ENCODE measurements at regions not wholly inside any gene's neighbourhood (a gene's known extent, or its start where the extent isn't known, plus 50 kb on each side); places are given as distances from the start of the nearest gene placed in this dataset.

DNA sequence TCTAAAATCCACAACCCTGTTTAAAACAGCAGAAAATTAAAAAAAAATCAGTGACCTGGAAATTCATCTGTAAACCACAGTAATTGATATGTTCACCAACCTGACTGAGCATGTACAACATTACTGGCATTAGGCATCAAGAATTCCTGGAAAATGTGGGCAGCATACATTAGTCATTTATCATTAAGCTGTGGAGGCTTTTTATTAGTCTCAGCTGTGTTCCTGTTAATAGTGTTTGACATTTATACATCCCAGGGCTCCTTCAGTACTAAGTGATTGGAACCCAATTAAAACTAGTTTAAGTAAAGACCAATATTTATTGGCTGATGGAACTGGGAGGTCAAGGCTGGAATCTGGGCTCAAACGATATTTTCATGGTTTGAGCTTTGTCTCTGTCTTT lies 227.3 kb upstream of the GIMD1 start:
- H3K36me3 ChIP-seq (ENCODE audit: insufficient read depth): no peaks in the 10 kb centered on the region
- Mint-ChIP-seq H3K27me3 (ENCODE audit: insufficient read depth, low read depth, poor library complexity) (no peaks in the 10 kb centered on the region), H3K36me3 (ENCODE audit: low read depth) (no peaks in the 10 kb centered on the region), H3K4me3 (no peak overlapping the region), H3K9me3 (no peaks in the 10 kb centered on the region), H3K4me1 (peaks cover 10% of the 10 kb centered on the region; the same call in 2 of the 3 replicates), H3K27ac (no peak overlapping the region)
- peaks cover 7% of the 10 kb centered on the region; the same call in 1 of the 2 replicates for H3K9me2 ChIP-seq (ENCODE audit: insufficient read depth)
- DNase-seq (ENCODE audit: low spot score): no peak
- no peaks in the 10 kb centered on the region for H3K27me3 ChIP-seq (ENCODE audit: insufficient read depth)
- TF ChIP-seq ZNF114 (CRISPR knock-in tag; IDR thresholded peaks at IDR 0.05): no peak
- no peak for TF ChIP-seq POLR2AphosphoS5 (IDR thresholded peaks at IDR 0.05; ENCODE audit: low read depth)
- TF ChIP-seq NANOG (IDR thresholded peaks at IDR 0.05; ENCODE audit: borderline replicate concordance): no peak
- TF ChIP-seq CREB1 (CRISPR knock-in tag; IDR thresholded peaks at IDR 0.05; ENCODE audit: low read depth): no peak
- no peak for TF ChIP-seq STAT1 (IDR thresholded peaks at IDR 0.05; ENCODE audit: unreplicated experiment)
- TF ChIP-seq ZNF331 (CRISPR knock-in tag; IDR thresholded peaks at IDR 0.05; ENCODE audit: low read depth): no peak
- no peak for TF ChIP-seq JUNB (IDR thresholded peaks at IDR 0.05; ENCODE audit: unreplicated experiment)
- no peak for TF ChIP-seq ZNF462 (CRISPR knock-in tag; IDR thresholded peaks at IDR 0.05)
- TF ChIP-seq, protein P1, sequence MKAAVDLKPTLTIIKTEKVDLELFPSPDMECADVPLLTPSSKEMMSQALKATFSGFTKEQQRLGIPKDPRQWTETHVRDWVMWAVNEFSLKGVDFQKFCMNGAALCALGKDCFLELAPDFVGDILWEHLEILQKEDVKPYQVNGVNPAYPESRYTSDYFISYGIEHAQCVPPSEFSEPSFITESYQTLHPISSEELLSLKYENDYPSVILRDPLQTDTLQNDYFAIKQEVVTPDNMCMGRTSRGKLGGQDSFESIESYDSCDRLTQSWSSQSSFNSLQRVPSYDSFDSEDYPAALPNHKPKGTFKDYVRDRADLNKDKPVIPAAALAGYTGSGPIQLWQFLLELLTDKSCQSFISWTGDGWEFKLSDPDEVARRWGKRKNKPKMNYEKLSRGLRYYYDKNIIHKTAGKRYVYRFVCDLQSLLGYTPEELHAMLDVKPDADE (IDR thresholded peaks at IDR 0.05): no peak
- TF ChIP-seq, protein P2, sequence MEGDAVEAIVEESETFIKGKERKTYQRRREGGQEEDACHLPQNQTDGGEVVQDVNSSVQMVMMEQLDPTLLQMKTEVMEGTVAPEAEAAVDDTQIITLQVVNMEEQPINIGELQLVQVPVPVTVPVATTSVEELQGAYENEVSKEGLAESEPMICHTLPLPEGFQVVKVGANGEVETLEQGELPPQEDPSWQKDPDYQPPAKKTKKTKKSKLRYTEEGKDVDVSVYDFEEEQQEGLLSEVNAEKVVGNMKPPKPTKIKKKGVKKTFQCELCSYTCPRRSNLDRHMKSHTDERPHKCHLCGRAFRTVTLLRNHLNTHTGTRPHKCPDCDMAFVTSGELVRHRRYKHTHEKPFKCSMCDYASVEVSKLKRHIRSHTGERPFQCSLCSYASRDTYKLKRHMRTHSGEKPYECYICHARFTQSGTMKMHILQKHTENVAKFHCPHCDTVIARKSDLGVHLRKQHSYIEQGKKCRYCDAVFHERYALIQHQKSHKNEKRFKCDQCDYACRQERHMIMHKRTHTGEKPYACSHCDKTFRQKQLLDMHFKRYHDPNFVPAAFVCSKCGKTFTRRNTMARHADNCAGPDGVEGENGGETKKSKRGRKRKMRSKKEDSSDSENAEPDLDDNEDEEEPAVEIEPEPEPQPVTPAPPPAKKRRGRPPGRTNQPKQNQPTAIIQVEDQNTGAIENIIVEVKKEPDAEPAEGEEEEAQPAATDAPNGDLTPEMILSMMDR (conservative IDR thresholded peaks at IDR 0.05; ENCODE audit: low read depth in 2 of 2): no peak
- no peak for TF ChIP-seq EZH2 (IDR thresholded peaks at IDR 0.05; ENCODE audit: low read depth, unreplicated experiment)
- TF ChIP-seq REST (IDR thresholded peaks at IDR 0.05; ENCODE audit: unreplicated experiment): no peak
- TF ChIP-seq EZH2phosphoT487 (IDR thresholded peaks at IDR 0.05; ENCODE audit: unreplicated experiment): no peak
- no peaks in the 10 kb centered on the region for H4K20me1 ChIP-seq (replicated peaks; ENCODE audit: insufficient read depth)
- no peak for ATAC-seq
- H3K4me1 ChIP-seq (ENCODE audit: insufficient read depth): no peaks in the 10 kb centered on the region
- H3K79me2 ChIP-seq (replicated peaks; ENCODE audit: insufficient read depth): no peaks in the 10 kb centered on the region
- no peak overlapping the region for H3K27ac ChIP-seq (ENCODE audit: low read depth)
- H3K4me2 ChIP-seq: no peak overlapping the region
- no peak overlapping the region for H3K4me3 ChIP-seq
- H2AFZ ChIP-seq: no peak overlapping the region
- H3F3A ChIP-seq (replicated peaks; ENCODE audit: low read depth): no peaks in the 10 kb centered on the region

All from GM23338 (cell line).